ENCODE measurements at regions not wholly inside any gene's neighbourhood (a gene's known extent, or its start where the extent isn't known, plus 50 kb on each side); places are given as distances from the start of the nearest gene placed in this dataset.

- TF ChIP-seq IRF1 (CRISPR knock-in tag; IDR thresholded peaks at IDR 0.05) (no peak), TEAD1 (CRISPR knock-in tag; IDR thresholded peaks at IDR 0.05) (no peak)
Measured at GRCh38 chr9:119788921-119789320, 419.7 kb upstream of the BRINP1 start (continued).

DNA sequence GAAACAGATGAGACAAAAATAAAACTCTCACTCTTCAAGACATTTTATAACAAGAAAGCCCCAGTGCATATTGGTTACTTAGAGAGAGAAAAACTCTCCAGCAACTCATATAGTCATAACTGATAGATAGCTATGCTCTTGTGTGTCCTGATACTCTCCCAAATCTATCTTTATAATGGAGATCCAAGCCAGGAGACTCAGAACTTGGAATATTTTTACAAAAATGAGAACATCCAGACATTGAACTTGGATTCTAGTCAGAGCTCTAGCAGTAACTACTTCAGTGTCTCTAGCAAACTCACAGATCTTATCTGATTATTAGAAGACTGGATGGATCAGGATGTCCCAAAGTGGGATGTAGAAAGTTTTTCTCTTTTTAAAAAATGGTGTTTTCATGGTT is 412.7 kb upstream of the BRINP1 start:
- TF ChIP-seq ZBTB21 (CRISPR knock-in tag; IDR thresholded peaks at IDR 0.05; ENCODE audit: borderline replicate concordance): no peak
- TF ChIP-seq AFF4 (CRISPR knock-in tag; IDR thresholded peaks at IDR 0.05; ENCODE audit: borderline replicate concordance): no peak
- TF ChIP-seq, protein P1, sequence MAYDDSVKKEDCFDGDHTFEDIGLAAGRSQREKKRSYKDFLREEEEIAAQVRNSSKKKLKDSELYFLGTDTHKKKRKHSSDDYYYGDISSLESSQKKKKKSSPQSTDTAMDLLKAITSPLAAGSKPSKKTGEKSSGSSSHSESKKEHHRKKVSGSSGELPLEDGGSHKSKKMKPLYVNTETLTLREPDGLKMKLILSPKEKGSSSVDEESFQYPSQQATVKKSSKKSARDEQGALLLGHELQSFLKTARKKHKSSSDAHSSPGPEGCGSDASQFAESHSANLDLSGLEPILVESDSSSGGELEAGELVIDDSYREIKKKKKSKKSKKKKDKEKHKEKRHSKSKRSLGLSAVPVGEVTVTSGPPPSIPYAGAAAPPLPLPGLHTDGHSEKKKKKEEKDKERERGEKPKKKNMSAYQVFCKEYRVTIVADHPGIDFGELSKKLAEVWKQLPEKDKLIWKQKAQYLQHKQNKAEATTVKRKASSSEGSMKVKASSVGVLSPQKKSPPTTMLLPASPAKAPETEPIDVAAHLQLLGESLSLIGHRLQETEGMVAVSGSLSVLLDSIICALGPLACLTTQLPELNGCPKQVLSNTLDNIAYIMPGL (CRISPR knock-in tag; IDR thresholded peaks at IDR 0.05): no peak
- TF ChIP-seq, protein P2, sequence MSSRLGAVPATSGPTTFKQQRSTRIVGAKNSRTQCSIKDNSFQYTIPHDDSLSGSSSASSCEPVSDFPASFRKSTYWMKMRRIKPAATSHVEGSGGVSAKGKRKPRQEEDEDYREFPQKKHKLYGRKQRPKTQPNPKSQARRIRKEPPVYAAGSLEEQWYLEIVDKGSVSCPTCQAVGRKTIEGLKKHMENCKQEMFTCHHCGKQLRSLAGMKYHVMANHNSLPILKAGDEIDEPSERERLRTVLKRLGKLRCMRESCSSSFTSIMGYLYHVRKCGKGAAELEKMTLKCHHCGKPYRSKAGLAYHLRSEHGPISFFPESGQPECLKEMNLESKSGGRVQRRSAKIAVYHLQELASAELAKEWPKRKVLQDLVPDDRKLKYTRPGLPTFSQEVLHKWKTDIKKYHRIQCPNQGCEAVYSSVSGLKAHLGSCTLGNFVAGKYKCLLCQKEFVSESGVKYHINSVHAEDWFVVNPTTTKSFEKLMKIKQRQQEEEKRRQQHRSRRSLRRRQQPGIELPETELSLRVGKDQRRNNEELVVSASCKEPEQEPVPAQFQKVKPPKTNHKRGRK (CRISPR knock-in tag; IDR thresholded peaks at IDR 0.05; ENCODE audit: borderline replicate concordance): no peak
- no peak for TF ChIP-seq ATF6 (CRISPR knock-in tag; IDR thresholded peaks at IDR 0.05)
- TF ChIP-seq IRF1 (CRISPR knock-in tag; IDR thresholded peaks at IDR 0.05): no peak
- TF ChIP-seq SP1 (CRISPR knock-in tag; conservative IDR thresholded peaks at IDR 0.05): no peak
- DNase-seq (ENCODE audit: low spot score): no peak
- ChIA-PET POLR2A (no interaction called here), CTCF (no interaction called here)
- H3K27ac Mint-ChIP-seq: no peak overlapping the region
- no peaks in the 10 kb centered on the region for H3K9me3 Mint-ChIP-seq
- ATAC-seq: no peak
- H3K27me3 Mint-ChIP-seq (ENCODE audit: low read depth): no peaks in the 10 kb centered on the region
- H3K4me3 Mint-ChIP-seq: no peak overlapping the region
- H3K36me3 Mint-ChIP-seq: no peaks in the 10 kb centered on the region
- H3K4me1 Mint-ChIP-seq: 0 out of 2 replicates have a peak, but pooled peaks cover 6% of the 10 kb centered on the region

GRCh38 chr9:119775410-119775809 is 406.2 kb upstream of the BRINP1 start:
- Mint-ChIP-seq H3K27ac (no peak overlapping the region), H3K4me1 (peaks cover 21% of the 10 kb centered on the region), H3K9me3 (no peaks in the 10 kb centered on the region), H3K36me3 (no peaks in the 10 kb centered on the region), H3K4me3 (no peak overlapping the region), H3K27me3 (ENCODE audit: low read depth) (peaks cover 28% of the 10 kb centered on the region)
- DNase-seq (ENCODE audit: low spot score) (no peak), ATAC-seq (no peak)
- ChIA-PET POLR2A (no interaction called here), CTCF (no interaction called here)
- TF ChIP-seq JUN (CRISPR knock-in tag; IDR thresholded peaks at IDR 0.05) (no peak), GTF2I (CRISPR knock-in tag; conservative IDR thresholded peaks at IDR 0.05) (no peak), NR2C2 (CRISPR knock-in tag; IDR thresholded peaks at IDR 0.05) (no peak), ZNF219 (CRISPR knock-in tag; IDR thresholded peaks at IDR 0.05; ENCODE audit: borderline replicate concordance) (no peak), FOXJ3 (CRISPR knock-in tag; IDR thresholded peaks at IDR 0.05; ENCODE audit: borderline replicate concordance) (no peak)
- TF ChIP-seq, protein P3, sequence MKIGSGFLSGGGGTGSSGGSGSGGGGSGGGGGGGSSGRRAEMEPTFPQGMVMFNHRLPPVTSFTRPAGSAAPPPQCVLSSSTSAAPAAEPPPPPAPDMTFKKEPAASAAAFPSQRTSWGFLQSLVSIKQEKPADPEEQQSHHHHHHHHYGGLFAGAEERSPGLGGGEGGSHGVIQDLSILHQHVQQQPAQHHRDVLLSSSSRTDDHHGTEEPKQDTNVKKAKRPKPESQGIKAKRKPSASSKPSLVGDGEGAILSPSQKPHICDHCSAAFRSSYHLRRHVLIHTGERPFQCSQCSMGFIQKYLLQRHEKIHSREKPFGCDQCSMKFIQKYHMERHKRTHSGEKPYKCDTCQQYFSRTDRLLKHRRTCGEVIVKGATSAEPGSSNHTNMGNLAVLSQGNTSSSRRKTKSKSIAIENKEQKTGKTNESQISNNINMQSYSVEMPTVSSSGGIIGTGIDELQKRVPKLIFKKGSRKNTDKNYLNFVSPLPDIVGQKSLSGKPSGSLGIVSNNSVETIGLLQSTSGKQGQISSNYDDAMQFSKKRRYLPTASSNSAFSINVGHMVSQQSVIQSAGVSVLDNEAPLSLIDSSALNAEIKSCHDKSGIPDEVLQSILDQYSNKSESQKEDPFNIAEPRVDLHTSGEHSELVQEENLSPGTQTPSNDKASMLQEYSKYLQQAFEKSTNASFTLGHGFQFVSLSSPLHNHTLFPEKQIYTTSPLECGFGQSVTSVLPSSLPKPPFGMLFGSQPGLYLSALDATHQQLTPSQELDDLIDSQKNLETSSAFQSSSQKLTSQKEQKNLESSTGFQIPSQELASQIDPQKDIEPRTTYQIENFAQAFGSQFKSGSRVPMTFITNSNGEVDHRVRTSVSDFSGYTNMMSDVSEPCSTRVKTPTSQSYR (CRISPR knock-in tag; IDR thresholded peaks at IDR 0.05): no peak
- TF ChIP-seq, protein P4, sequence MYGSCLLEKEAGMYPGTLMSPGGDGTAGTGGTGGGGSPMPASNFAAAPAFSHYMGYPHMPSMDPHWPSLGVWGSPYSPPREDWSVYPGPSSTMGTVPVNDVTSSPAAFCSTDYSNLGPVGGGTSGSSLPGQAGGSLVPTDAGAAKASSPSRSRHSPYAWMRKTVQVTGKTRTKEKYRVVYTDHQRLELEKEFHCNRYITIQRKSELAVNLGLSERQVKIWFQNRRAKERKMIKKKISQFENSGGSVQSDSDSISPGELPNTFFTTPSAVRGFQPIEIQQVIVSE (CRISPR knock-in tag; IDR thresholded peaks at IDR 0.05; ENCODE audit: borderline replicate concordance): no peak
